ENCODE measurements at regions not wholly inside any gene's neighbourhood (a gene's known extent, or its start where the extent isn't known, plus 50 kb on each side); places are given as distances from the start of the nearest gene placed in this dataset.
"Not testable (repeated sequence)": the region's sequence is repeated elsewhere in the genome, so short reads cannot be mapped to it uniquely, and the experiment has no call there.

- H3K36me3 ChIP-seq, H3K4me3 ChIP-seq, H3K9me3 ChIP-seq, H3K27me3 ChIP-seq, H3K4me1 ChIP-seq, H3K27ac ChIP-seq: not testable (repeated sequence)
- DNase-seq (ENCODE audit: low spot score in 2 of 2), result peak in 1 of 2 donors; percentile 11
- WGBS, 2 donors, result 72 to 79% methylated on average over 11 to 25 of the region's 26 CpGs
Observed at GRCh38 chr22:12279512-12280474, 3248.2 kb upstream of the OR11H1 start.

GRCh38 chr22:12284690-12285089, 3243.3 kb upstream of the OR11H1 start:
- WGBS, 2 donors, result 0 to 9% methylated on average over 2 of the region's 2 CpGs
- not testable (repeated sequence) for H3K4me3 ChIP-seq; H3K36me3 ChIP-seq; H3K9me3 ChIP-seq; H3K27me3 ChIP-seq; H3K27ac ChIP-seq; H3K4me1 ChIP-seq; DNase-seq (ENCODE audit: low spot score in 2 of 2)

DNA sequence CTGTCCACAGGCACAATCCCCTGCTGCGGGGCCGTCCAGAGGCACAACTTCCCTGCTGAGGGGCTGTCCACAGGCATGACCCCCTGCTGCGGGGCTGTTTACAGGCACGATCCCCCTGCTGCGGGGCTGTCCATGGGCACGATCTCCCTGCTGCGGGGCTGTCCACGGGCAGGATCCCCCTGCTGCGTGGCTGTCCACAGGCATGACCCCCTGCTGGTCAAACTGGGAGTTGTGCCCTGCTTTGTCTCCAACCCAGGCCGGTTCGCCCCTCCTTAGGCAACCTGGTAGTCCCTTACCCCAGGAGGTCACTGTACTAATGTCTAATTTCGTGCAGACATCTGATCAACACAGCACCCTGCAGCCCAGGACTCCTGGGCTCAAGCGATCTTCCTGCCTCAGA, 3230.6 kb upstream of the OR11H1 start:
- H3K27me3 ChIP-seq, H3K9me3 ChIP-seq, H3K27ac ChIP-seq, H3K4me3 ChIP-seq, H3K4me1 ChIP-seq, H3K36me3 ChIP-seq: not testable (repeated sequence)
- WGBS, 2 donors, result 69% methylated on average over 13 of the region's 13 CpGs; no CpG with 5 or more reads in 1 of the 2 donors
- peak in 1 of 2 donors; percentile 13 for DNase-seq (ENCODE audit: low spot score in 2 of 2)

Data from tibial nerve (tissue), 4 donors.